MCF 10A (cell line): ENCODE measurements at regions not wholly inside any gene's neighbourhood (a gene's known extent, or its start where the extent isn't known, plus 50 kb on each side); places are given as distances from the start of the nearest gene placed in this dataset.

ENCODE experiments used
- BruUV-seq: library from RNA; stranded (reverse); fragments of 400-500 nt; replicated peaks from 2 replicates; lab custom pipeline; 2021; lab: Mats Ljungman, UMichigan
- CTCF ChIA-PET: fragments of 300-600 bp; sonication (Branson Sonifier 250); formaldehyde crosslinking; extraction: SDS; loops from one replicate; lab custom pipeline; 2021; ENCODE audit warnings: antibody characterized with exemption, inconsistent platforms; lab: Yijun Ruan, JAX
- POLR2A ChIA-PET: fragments of 300-600, 350-650 bp; sonication (Branson Sonifier 250); formaldehyde crosslinking; extraction: SDS; loops from one replicate; lab custom pipeline; 2020; ENCODE audit warnings: antibody characterized with exemption, inconsistent platforms; lab: Yijun Ruan, JAX
- DNase-seq: peaks from one replicate; pipeline ENCODE4 v3.0.0-alpha.2; 2018; ENCODE audit not compliant: unreplicated experiment
- H3K27ac Mint-ChIP-seq: one replicate; pipeline ENCODE4 v1.8.0; 2022; ENCODE audit warnings: mild to moderate bottlenecking, low read depth, mixed read lengths; ENCODE audit not compliant: unreplicated experiment
- H3K27me3 Mint-ChIP-seq: one replicate; pipeline ENCODE4 v1.8.0; 2022; ENCODE audit warnings: mixed read lengths; ENCODE audit not compliant: insufficient read depth, unreplicated experiment
- H3K36me3 Mint-ChIP-seq: one replicate; pipeline ENCODE4 v1.8.0; 2022; ENCODE audit warnings: mild to moderate bottlenecking, moderate library complexity, mixed read lengths; ENCODE audit not compliant: insufficient read depth, unreplicated experiment
- H3K4me1 Mint-ChIP-seq: one replicate; pipeline ENCODE4 v1.8.0; 2022; ENCODE audit warnings: mixed read lengths; ENCODE audit not compliant: insufficient read depth, unreplicated experiment
- H3K4me3 Mint-ChIP-seq: one replicate; pipeline ENCODE4 v1.8.0; 2022; ENCODE audit warnings: mild to moderate bottlenecking, moderate library complexity, mixed read lengths; ENCODE audit not compliant: unreplicated experiment
- H3K9me3 Mint-ChIP-seq: one replicate; pipeline ENCODE4 v1.8.0; 2022; ENCODE audit warnings: mixed read lengths; ENCODE audit not compliant: unreplicated experiment
- CTCF ChIP-seq: fragments of 200-600 bp; IDR thresholded peaks from one replicate; pipeline ENCODE4 v1.8.0; 2022; ENCODE audit warnings: antibody characterized with exemption, mild to moderate bottlenecking; ENCODE audit not compliant: unreplicated experiment
- intact Hi-C: fragments of 100-400 bp; cut with micrococcal nuclease; formaldehyde crosslinking; loops from 2 replicates; pipeline ENCODE4 v1.14.1; 2022

- CTCF ChIA-PET = interaction anchor here (0.6 kb wide), 1 partner anchor 1487 kb away, joined by 5 read pairs; no protein-coding TSS in a partner anchor
- H3K4me1 Mint-ChIP-seq = peaks cover 9% of the 10 kb centered on the region
- H3K27ac Mint-ChIP-seq = no peak overlapping the region
- no peak for DNase-seq
- no peaks in the 10 kb centered on the region for H3K27me3 Mint-ChIP-seq
- BruUV-seq = no TSS peak
- intact Hi-C loops = no loop called here
- no peak overlapping the region for H3K4me3 Mint-ChIP-seq
- no peaks in the 10 kb centered on the region for H3K36me3 Mint-ChIP-seq
- POLR2A ChIA-PET = no interaction called here
- TF ChIP-seq CTCF = no peak
- no peaks in the 10 kb centered on the region for H3K9me3 Mint-ChIP-seq
Measured at GRCh38 chr3:1529676-1530075, 436.9 kb downstream of the CNTN6 start.

- Mint-ChIP-seq H3K36me3 (no peaks in the 10 kb centered on the region), H3K27ac (no peak overlapping the region), H3K27me3 (no peaks in the 10 kb centered on the region), H3K9me3 (no peaks in the 10 kb centered on the region), H3K4me3 (no peak overlapping the region), H3K4me1 (peaks cover 18% of the 10 kb centered on the region)
- ChIA-PET POLR2A (no interaction called here), CTCF (no interaction called here)
- intact Hi-C loops = no loop called here
- BruUV-seq = no TSS peak
- no peak for DNase-seq
- TF ChIP-seq CTCF = no peak
Measured at GRCh38 chr3:1531981-1532380, 439.2 kb downstream of the CNTN6 start.

GRCh38 chr3:1532935-1533606 is 440.2 kb downstream of the CNTN6 start:
- DNase-seq = no peak
- peaks cover 17% of the 10 kb centered on the region for H3K4me1 Mint-ChIP-seq
- ChIA-PET POLR2A (no interaction called here), CTCF (no interaction called here)
- H3K27me3 Mint-ChIP-seq = no peaks in the 10 kb centered on the region
- TF ChIP-seq CTCF = no peak
- H3K9me3 Mint-ChIP-seq = no peaks in the 10 kb centered on the region
- no peak overlapping the region for H3K4me3 Mint-ChIP-seq
- H3K27ac Mint-ChIP-seq = no peak overlapping the region
- intact Hi-C loops = no loop called here
- no peaks in the 10 kb centered on the region for H3K36me3 Mint-ChIP-seq
- BruUV-seq = no TSS peak

- no peak for DNase-seq
- Mint-ChIP-seq H3K27ac (no peak overlapping the region), H3K9me3 (peaks cover 3% of the 10 kb centered on the region), H3K4me3 (no peak overlapping the region), H3K27me3 (no peaks in the 10 kb centered on the region), H3K36me3 (no peaks in the 10 kb centered on the region), H3K4me1 (peaks cover 10% of the 10 kb centered on the region)
- CTCF ChIA-PET = interaction anchor here (0.8 kb wide), 1 partner anchor 185 kb away, joined by 4 read pairs; no protein-coding TSS in a partner anchor
- intact Hi-C loops = no loop called here
- POLR2A ChIA-PET = no interaction called here
- no peak for TF ChIP-seq CTCF
- BruUV-seq = no TSS peak
Measured at GRCh38 chr3:1533763-1534162, 440.9 kb downstream of the CNTN6 start.
